ENCODE measurements at regions not wholly inside any gene's neighbourhood (a gene's known extent, or its start where the extent isn't known, plus 50 kb on each side); places are given as distances from the start of the nearest gene placed in this dataset.

DNA sequence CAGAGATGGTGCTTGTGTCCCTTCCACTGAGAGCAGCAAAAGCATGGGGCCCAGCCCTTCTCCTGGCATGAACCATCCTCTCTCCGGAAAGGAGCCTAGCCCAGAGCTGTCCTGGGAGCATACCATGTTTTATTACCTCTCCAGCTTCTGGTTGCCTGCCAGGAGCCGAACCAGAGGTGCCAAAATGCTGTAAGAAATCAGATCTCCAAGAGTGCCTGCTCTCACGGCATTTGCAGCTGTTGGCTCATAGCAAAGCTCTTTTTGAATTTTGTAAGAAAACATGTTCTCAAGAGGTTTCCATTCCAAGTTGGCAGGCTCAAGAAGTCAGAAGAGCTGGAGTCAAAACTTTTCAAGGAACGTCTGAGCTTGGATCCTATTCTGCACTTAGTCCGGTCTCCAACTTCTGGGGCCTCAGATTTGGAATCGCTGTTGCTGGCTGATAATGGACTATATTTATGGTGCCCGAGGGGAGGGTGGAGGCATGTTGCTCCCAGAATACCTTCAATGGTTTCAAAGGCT, 211.7 kb upstream of the MKI67 start:
- TF ChIP-seq, protein P1, sequence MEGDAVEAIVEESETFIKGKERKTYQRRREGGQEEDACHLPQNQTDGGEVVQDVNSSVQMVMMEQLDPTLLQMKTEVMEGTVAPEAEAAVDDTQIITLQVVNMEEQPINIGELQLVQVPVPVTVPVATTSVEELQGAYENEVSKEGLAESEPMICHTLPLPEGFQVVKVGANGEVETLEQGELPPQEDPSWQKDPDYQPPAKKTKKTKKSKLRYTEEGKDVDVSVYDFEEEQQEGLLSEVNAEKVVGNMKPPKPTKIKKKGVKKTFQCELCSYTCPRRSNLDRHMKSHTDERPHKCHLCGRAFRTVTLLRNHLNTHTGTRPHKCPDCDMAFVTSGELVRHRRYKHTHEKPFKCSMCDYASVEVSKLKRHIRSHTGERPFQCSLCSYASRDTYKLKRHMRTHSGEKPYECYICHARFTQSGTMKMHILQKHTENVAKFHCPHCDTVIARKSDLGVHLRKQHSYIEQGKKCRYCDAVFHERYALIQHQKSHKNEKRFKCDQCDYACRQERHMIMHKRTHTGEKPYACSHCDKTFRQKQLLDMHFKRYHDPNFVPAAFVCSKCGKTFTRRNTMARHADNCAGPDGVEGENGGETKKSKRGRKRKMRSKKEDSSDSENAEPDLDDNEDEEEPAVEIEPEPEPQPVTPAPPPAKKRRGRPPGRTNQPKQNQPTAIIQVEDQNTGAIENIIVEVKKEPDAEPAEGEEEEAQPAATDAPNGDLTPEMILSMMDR (conservative IDR thresholded peaks at IDR 0.05 in 1 of 2, IDR thresholded peaks at IDR 0.05 in 1 of 2; ENCODE audit: extremely low read depth in 1 of 2, insufficient read depth in 1 of 2, low read depth in 1 of 2, low read length in 2 of 2): no peak
- no peak for TF ChIP-seq EZH2 (IDR thresholded peaks at IDR 0.05; ENCODE audit: borderline replicate concordance, low read length)

All from mammary epithelial cell (primary cell).